HL-60 (cell line): ENCODE measurements at regions not wholly inside any gene's neighbourhood (a gene's known extent, or its start where the extent isn't known, plus 50 kb on each side); places are given as distances from the start of the nearest gene placed in this dataset.

Experiments
- CTCF ChIP-seq: IDR thresholded peaks from one replicate; pipeline ENCODE4 v1.5.1; 2011; ENCODE audit warnings: low read length, control low read depth, inconsistent platforms; ENCODE audit not compliant: insufficient read depth
- GABPA ChIP-seq: IDR thresholded peaks from 2 replicates; pipeline ENCODE4 v1.6.1; 2012; ENCODE audit warnings: low read depth
- POLR2AphosphoS5 ChIP-seq: IDR thresholded peaks from 2 replicates; pipeline ENCODE4 v1.6.1; 2012; ENCODE audit warnings: low read depth
- SPI1 ChIP-seq: IDR thresholded peaks from 2 replicates; pipeline ENCODE4 v1.6.1; 2012; ENCODE audit warnings: low read depth, mild to moderate bottlenecking, borderline replicate concordance
- TF ChIP-seq, protein P1 (sequence below): IDR thresholded peaks from 2 replicates; pipeline ENCODE4 v1.6.1; 2012; ENCODE audit warnings: low read depth; ENCODE audit not compliant: insufficient replicate concordance

- TF ChIP-seq CTCF (no peak), POLR2AphosphoS5 (no peak), GABPA (no peak), SPI1 (no peak)
- TF ChIP-seq, protein P1, sequence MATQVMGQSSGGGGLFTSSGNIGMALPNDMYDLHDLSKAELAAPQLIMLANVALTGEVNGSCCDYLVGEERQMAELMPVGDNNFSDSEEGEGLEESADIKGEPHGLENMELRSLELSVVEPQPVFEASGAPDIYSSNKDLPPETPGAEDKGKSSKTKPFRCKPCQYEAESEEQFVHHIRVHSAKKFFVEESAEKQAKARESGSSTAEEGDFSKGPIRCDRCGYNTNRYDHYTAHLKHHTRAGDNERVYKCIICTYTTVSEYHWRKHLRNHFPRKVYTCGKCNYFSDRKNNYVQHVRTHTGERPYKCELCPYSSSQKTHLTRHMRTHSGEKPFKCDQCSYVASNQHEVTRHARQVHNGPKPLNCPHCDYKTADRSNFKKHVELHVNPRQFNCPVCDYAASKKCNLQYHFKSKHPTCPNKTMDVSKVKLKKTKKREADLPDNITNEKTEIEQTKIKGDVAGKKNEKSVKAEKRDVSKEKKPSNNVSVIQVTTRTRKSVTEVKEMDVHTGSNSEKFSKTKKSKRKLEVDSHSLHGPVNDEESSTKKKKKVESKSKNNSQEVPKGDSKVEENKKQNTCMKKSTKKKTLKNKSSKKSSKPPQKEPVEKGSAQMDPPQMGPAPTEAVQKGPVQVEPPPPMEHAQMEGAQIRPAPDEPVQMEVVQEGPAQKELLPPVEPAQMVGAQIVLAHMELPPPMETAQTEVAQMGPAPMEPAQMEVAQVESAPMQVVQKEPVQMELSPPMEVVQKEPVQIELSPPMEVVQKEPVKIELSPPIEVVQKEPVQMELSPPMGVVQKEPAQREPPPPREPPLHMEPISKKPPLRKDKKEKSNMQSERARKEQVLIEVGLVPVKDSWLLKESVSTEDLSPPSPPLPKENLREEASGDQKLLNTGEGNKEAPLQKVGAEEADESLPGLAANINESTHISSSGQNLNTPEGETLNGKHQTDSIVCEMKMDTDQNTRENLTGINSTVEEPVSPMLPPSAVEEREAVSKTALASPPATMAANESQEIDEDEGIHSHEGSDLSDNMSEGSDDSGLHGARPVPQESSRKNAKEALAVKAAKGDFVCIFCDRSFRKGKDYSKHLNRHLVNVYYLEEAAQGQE, result no peak
Observed at GRCh38 chr18:73750052-73750451, 397.6 kb downstream of the FBXO15 start.
